PC-3 (cell line): ENCODE measurements at regions not wholly inside any gene's neighbourhood (a gene's known extent, or its start where the extent isn't known, plus 50 kb on each side); places are given as distances from the start of the nearest gene placed in this dataset.

Experiments used
- ATAC-seq: fragments of 200-7000 bp; cut with Tn5 transposase; 2 replicates; pipeline ENCODE4 v1.9.1; 2020; ENCODE audit warnings: mild to moderate bottlenecking, moderate library complexity
- BruUV-seq: library from RNA; stranded (reverse); fragments of 400-500 nt; replicated peaks from 2 replicates; lab custom pipeline; 2021; lab: Mats Ljungman, UMichigan
- CTCF ChIA-PET: fragments of 300-600 bp; sonication (Branson Sonifier 250); formaldehyde crosslinking; loops from one replicate; lab custom pipeline; 2022; ENCODE audit warnings: antibody characterized with exemption; lab: Charles Lee
- POLR2A ChIA-PET: fragments of 300-600 bp; sonication (Branson Sonifier 250); formaldehyde crosslinking; loops from one replicate; lab custom pipeline; 2022; ENCODE audit warnings: antibody characterized with exemption; ENCODE audit not compliant: unreplicated experiment; lab: Charles Lee
- DNase-seq: peaks from one replicate; pipeline ENCODE4 v3.0.0-alpha.2; 2015
- H2AFZ ChIP-seq: fragments of 300-600 bp; sonication (generic); 2 replicates; pipeline ENCODE4 v1.6.0; 2016; ENCODE audit warnings: antibody characterized with exemption, low read length
- H3F3A ChIP-seq: fragments of 300-600 bp; sonication (generic); one replicate; pipeline ENCODE4 v1.6.0; 2017; ENCODE audit warnings: antibody characterized with exemption, low read length, control low read depth, mild to moderate bottlenecking; ENCODE audit not compliant: unreplicated experiment
- H3K27ac ChIP-seq: fragments of 300-600 bp; sonication (generic); 2 replicates; pipeline ENCODE4 v1.5.1; 2016; ENCODE audit warnings: mild to moderate bottlenecking, low read length
- H3K27me3 ChIP-seq: fragments of 300-600 bp; sonication (generic); 2 replicates; pipeline ENCODE4 v1.6.1; 2016; ENCODE audit warnings: low read length, mixed read lengths
- H3K36me3 ChIP-seq: fragments of 300-600 bp; sonication (generic); 2 replicates; pipeline ENCODE4 v1.6.1; 2016; ENCODE audit warnings: low read depth, mixed run types, low read length, mixed read lengths
- H3K4me1 ChIP-seq: fragments of 300-600 bp; sonication (generic); 2 replicates; pipeline ENCODE4 v1.5.1; 2016; ENCODE audit warnings: low read length; ENCODE audit not compliant: insufficient read depth
- H3K4me2 ChIP-seq: fragments of 300-600 bp; sonication (generic); 2 replicates; pipeline ENCODE4 v1.6.0; 2016; ENCODE audit warnings: low read length
- H3K4me3 ChIP-seq: fragments of 300-600 bp; sonication (generic); 2 replicates; pipeline ENCODE4 v1.5.1; 2016; ENCODE audit warnings: mild to moderate bottlenecking, low read length, mixed read lengths
- H3K79me2 ChIP-seq: fragments of 300-600 bp; sonication (generic); 2 replicates; pipeline ENCODE4 v1.6.1; 2017; ENCODE audit warnings: low read length, mixed read lengths
- H3K9ac ChIP-seq: fragments of 300-600 bp; sonication (generic); 2 replicates; pipeline ENCODE4 v1.6.0; 2016; ENCODE audit warnings: mild to moderate bottlenecking, low read length
- H3K9me2 ChIP-seq: fragments of 300-600 bp; sonication (generic); replicated peaks from 2 replicates; pipeline ENCODE4 v1.6.1; 2016; ENCODE audit warnings: mixed run types, low read length, mixed read lengths
- H3K9me3 ChIP-seq: fragments of 300-600 bp; sonication (generic); 2 replicates; pipeline ENCODE4 v1.6.1; 2016; ENCODE audit warnings: low read length, mixed read lengths
- H4K20me1 ChIP-seq: fragments of 300-600 bp; sonication (generic); 2 replicates; pipeline ENCODE4 v1.6.1; 2016; ENCODE audit warnings: low read length, mixed read lengths
- EZH2 ChIP-seq: fragments of 300-600 bp; sonication (generic); IDR thresholded peaks from one replicate; pipeline ENCODE4 v1.6.1; 2017; ENCODE audit warnings: antibody characterized with exemption, mild to moderate bottlenecking, low read length; ENCODE audit not compliant: unreplicated experiment
- EZH2phosphoT487 ChIP-seq: fragments of 300-600 bp; sonication (generic); IDR thresholded peaks from 2 replicates; pipeline ENCODE4 v1.6.1; 2018; ENCODE audit warnings: mild to moderate bottlenecking, antibody characterized with exemption, low read length, borderline replicate concordance
- intact Hi-C: fragments of 100-400 bp; cut with micrococcal nuclease; formaldehyde crosslinking; loops from 2 replicates; pipeline ENCODE4 v1.9.0; 2023
- TF ChIP-seq, protein P1 (sequence below): fragments of 300-600 bp; sonication (generic); conservative IDR thresholded peaks from 2 replicates; pipeline ENCODE4 v1.5.1; 2017; ENCODE audit warnings: antibody characterized with exemption, low read depth, mild to moderate bottlenecking, low read length

DNA sequence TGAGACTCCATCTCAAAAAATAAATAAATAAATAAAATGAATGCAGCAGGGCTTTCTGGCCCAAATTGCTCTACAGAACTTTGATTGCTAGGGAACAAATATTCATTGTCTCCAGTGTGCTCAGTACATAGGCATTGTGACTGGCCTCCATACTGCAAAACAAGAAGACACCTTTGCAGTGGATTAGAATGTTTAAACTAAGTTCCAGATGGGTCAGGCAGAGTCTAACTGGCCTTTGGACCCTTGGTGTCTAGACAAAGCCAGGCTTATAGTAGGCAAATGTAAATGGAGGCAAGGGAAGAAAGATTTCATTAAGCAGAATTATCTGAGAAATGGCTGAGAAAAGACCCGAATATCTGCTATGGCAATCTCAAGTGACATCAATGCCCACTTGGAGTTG, 335.2 kb upstream of the C2CD4B start:
- H3K9ac ChIP-seq = no peak overlapping the region
- CTCF ChIA-PET = no interaction called here

DNA sequence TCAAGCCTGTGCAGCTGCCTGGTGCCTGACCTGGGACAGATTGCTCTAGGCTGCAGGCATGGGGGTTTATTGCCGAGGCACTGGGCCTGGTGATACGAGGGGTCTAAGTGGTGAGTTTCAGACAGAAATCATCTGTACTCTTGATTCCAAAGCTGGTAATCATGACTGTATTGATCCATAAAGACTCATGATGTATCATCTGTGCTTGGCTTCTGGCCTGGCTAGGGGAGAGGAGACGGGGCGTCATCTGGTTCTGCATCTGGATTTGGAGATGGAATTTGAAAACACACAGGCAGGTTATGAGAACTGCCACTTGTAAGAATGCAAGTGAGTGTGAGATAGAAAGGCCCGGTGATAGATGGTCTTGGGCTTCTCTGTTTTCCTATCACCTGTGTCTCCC, 337.4 kb upstream of the C2CD4B start:
- intact Hi-C loops = no loop called here
- no peak for ATAC-seq
- Histone ChIP-seq H3K79me2 (no peaks in the 10 kb centered on the region), H3K4me3 (no peak overlapping the region), H3K9ac (no peak overlapping the region), H3K9me3 (no peaks in the 10 kb centered on the region), H3K9me2 (no peaks in the 10 kb centered on the region), H3F3A (no peaks in the 10 kb centered on the region), H3K27ac (no peak overlapping the region), H3K4me1 (peaks cover 11% of the 10 kb centered on the region), H3K36me3 (no peaks in the 10 kb centered on the region), H4K20me1 (no peaks in the 10 kb centered on the region), H2AFZ (no peak overlapping the region), H3K27me3 (no peaks in the 10 kb centered on the region), H3K4me2 (no peak overlapping the region)
- DNase-seq = no peak
- no TSS peak for BruUV-seq
- no peak for TF ChIP-seq EZH2
- TF ChIP-seq, protein P1, sequence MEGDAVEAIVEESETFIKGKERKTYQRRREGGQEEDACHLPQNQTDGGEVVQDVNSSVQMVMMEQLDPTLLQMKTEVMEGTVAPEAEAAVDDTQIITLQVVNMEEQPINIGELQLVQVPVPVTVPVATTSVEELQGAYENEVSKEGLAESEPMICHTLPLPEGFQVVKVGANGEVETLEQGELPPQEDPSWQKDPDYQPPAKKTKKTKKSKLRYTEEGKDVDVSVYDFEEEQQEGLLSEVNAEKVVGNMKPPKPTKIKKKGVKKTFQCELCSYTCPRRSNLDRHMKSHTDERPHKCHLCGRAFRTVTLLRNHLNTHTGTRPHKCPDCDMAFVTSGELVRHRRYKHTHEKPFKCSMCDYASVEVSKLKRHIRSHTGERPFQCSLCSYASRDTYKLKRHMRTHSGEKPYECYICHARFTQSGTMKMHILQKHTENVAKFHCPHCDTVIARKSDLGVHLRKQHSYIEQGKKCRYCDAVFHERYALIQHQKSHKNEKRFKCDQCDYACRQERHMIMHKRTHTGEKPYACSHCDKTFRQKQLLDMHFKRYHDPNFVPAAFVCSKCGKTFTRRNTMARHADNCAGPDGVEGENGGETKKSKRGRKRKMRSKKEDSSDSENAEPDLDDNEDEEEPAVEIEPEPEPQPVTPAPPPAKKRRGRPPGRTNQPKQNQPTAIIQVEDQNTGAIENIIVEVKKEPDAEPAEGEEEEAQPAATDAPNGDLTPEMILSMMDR = no peak
- no peak for TF ChIP-seq EZH2phosphoT487
- ChIA-PET CTCF (no interaction called here), POLR2A (no interaction called here)

More for the DNA sequence above, 335.2 kb upstream of the C2CD4B start:
- Histone ChIP-seq H3F3A (no peaks in the 10 kb centered on the region), H3K4me2 (no peak overlapping the region), H3K79me2 (no peaks in the 10 kb centered on the region), H4K20me1 (no peaks in the 10 kb centered on the region), H3K4me3 (no peak overlapping the region), H3K9me3 (no peaks in the 10 kb centered on the region), H2AFZ (no peak overlapping the region), H3K4me1 (no peaks in the 10 kb centered on the region), H3K36me3 (no peaks in the 10 kb centered on the region), H3K27ac (no peak overlapping the region), H3K27me3 (no peaks in the 10 kb centered on the region), H3K9me2 (no peaks in the 10 kb centered on the region)
- no TSS peak for BruUV-seq
- TF ChIP-seq EZH2 = no peak
- TF ChIP-seq, protein P1 = no peak
- TF ChIP-seq EZH2phosphoT487 = no peak
- no peak for DNase-seq
- intact Hi-C loops = no loop called here
- POLR2A ChIA-PET = no interaction called here
- ATAC-seq = no peak

DNA sequence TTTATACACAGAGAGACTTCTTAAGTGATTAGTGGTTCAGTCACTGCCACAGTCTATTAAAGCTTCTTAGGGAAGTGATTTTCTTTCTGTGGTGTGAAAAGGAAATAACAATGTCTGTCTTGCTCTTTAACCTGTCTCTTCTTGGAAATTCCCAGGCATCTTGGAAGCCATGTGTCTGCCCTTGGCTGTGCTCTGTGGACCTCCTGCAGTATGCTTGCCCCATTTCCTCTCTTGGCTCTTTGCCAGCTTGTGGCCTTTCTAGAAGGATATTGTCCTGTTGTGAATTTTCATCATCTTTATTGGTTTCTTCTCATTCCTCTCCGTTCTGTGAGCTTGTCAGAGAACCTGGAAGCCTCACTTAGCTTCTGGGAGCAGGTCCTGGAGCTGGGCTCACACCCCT, 338.4 kb upstream of the C2CD4B start:
- TF ChIP-seq, protein P1 = no peak
- TF ChIP-seq EZH2 (no peak), EZH2phosphoT487 (no peak)
- BruUV-seq = no TSS peak
- Histone ChIP-seq H4K20me1 (no peaks in the 10 kb centered on the region), H3K4me2 (no peak overlapping the region), H3K4me3 (no peak overlapping the region), H2AFZ (no peak overlapping the region), H3K9me3 (no peaks in the 10 kb centered on the region), H3F3A (no peaks in the 10 kb centered on the region), H3K9me2 (no peaks in the 10 kb centered on the region), H3K27ac (no peak overlapping the region), H3K9ac (no peak overlapping the region), H3K79me2 (no peaks in the 10 kb centered on the region), H3K36me3 (no peaks in the 10 kb centered on the region), H3K4me1 (peaks cover 11% of the 10 kb centered on the region), H3K27me3 (no peaks in the 10 kb centered on the region)
- intact Hi-C loops = no loop called here
- ATAC-seq (no peak), DNase-seq (no peak)
- ChIA-PET POLR2A (no interaction called here), CTCF (no interaction called here)
